Mesendoderm (in vitro differentiated cells): ENCODE measurements at regions not wholly inside any gene's neighbourhood (a gene's known extent, or its start where the extent isn't known, plus 50 kb on each side); places are given as distances from the start of the nearest gene placed in this dataset.
"Not testable (repeated sequence)": the region's sequence is repeated elsewhere in the genome, so short reads cannot be mapped to it uniquely, and the experiment has no call there.

ENCODE experiments used
- DNase-seq: peaks from one replicate; pipeline ENCODE4 v3.0.0; 2013
- H2AK5ac ChIP-seq: 2 replicates; pipeline ENCODE4 v1.6.1; 2013; ENCODE audit warnings: low read length, inconsistent platforms
- H2BK120ac ChIP-seq: 2 replicates; pipeline ENCODE4 v1.6.1; 2013; ENCODE audit warnings: low read depth, mild to moderate bottlenecking, low read length, moderate library complexity, mixed read lengths
- H2BK15ac ChIP-seq: replicated peaks from 2 replicates; pipeline ENCODE4 v1.6.1; 2013; ENCODE audit warnings: low read depth, mild to moderate bottlenecking, moderate library complexity
- H2BK5ac ChIP-seq: 2 replicates; pipeline ENCODE4 v1.6.1; 2013; ENCODE audit warnings: low read length, inconsistent platforms
- H3K18ac ChIP-seq: 2 replicates; pipeline ENCODE4 v1.6.1; 2013; ENCODE audit warnings: mild to moderate bottlenecking, low read length, mixed read lengths
- H3K23ac ChIP-seq: one replicate; pipeline ENCODE4 v1.6.1; 2013; ENCODE audit warnings: low read length
- H3K27ac ChIP-seq: 2 replicates; pipeline ENCODE4 v1.5.1; 2013; ENCODE audit warnings: low read depth, mild to moderate bottlenecking, inconsistent platforms, low read length, moderate library complexity
- H3K27me3 ChIP-seq: 2 replicates; pipeline ENCODE4 v1.6.1; 2013; ENCODE audit warnings: low read length, control low read depth, mild to moderate bottlenecking, inconsistent platforms; ENCODE audit not compliant: insufficient read depth, poor library complexity
- H3K36me3 ChIP-seq: 2 replicates; pipeline ENCODE4 v1.6.1; 2013; ENCODE audit warnings: low read length, inconsistent platforms; ENCODE audit not compliant: control insufficient read depth, insufficient read depth
- H3K4ac ChIP-seq: one replicate; pipeline ENCODE4 v1.6.1; 2013; ENCODE audit warnings: low read depth, mild to moderate bottlenecking, low read length, moderate library complexity
- H3K4me1 ChIP-seq: 2 replicates; pipeline ENCODE4 v1.6.1; 2013; ENCODE audit warnings: low read depth, low read length, inconsistent platforms; ENCODE audit not compliant: control insufficient read depth
- H3K4me2 ChIP-seq: 2 replicates; pipeline ENCODE4 v1.6.1; 2013; ENCODE audit warnings: low read length
- H3K4me3 ChIP-seq: 2 replicates; pipeline ENCODE4 v1.5.1; 2013; ENCODE audit warnings: mild to moderate bottlenecking, low read length
- H3K56ac ChIP-seq: one replicate; pipeline ENCODE4 v1.6.1; 2013; ENCODE audit warnings: low read length
- H3K79me1 ChIP-seq: 2 replicates; pipeline ENCODE4 v1.6.1; 2013; ENCODE audit warnings: low read length, inconsistent platforms
- H3K79me2 ChIP-seq: 2 replicates; pipeline ENCODE4 v1.6.1; 2013; ENCODE audit warnings: mild to moderate bottlenecking, low read length; ENCODE audit not compliant: control insufficient read depth, insufficient read depth
- H3K9ac ChIP-seq: 2 replicates; pipeline ENCODE4 v1.6.1; 2013; ENCODE audit warnings: low read length, inconsistent platforms
- H4K5ac ChIP-seq: one replicate; pipeline ENCODE4 v1.6.1; 2013; ENCODE audit warnings: low read length
- H4K8ac ChIP-seq: one replicate; pipeline ENCODE4 v1.6.1; 2013; ENCODE audit warnings: low read depth, mild to moderate bottlenecking, control low read depth, low read length, moderate library complexity
- WGBS: extraction: QIAGEN DNeasy Blood & Tissue Kit; methylation state at CpG from one replicate; pipeline ENCODE4 v1.1.7; 2013; ENCODE audit warnings: low lambda C conversion rate, missing lambda C conversion rate; ENCODE audit not compliant: insufficient coverage; ENCODE audit errors: extremely low coverage; 5-methylcytosine and 5-hydroxymethylcytosine counted together

DNA sequence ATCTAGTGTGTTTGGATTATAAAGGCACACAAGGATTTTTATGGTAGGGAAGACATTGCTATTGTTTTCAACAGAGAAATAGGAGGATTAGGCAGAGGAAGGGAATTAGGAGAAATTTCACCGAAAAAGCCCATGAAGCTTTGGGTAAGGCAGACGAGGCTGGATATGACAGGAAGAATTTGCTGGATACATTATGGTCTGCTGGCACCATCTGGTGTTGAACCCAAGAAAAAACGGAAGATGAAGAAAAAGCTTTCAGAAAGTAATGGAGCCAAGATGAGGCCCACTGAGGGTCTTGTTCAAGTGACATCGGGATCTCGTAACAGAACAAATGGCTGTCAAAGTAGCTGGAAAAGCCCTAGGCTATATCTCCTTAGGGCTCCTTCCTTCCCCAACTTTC is 56.5 kb downstream of the OR2J2 start:
- peak; percentile 25 for DNase-seq
- no peaks in the 10 kb centered on the region for H3K36me3 ChIP-seq
- WGBS = no CpG with 5 or more reads among the region's 5 CpGs

GRCh38 chr6:29230666-29231065 is 60.0 kb downstream of the OR2J2 start:
- Histone ChIP-seq H2BK5ac (no peak overlapping the region), H3K27ac (no peak overlapping the region), H2BK15ac (no peak overlapping the region), H3K9ac (no peak overlapping the region), H3K27me3 (no peaks in the 10 kb centered on the region), H2BK120ac (no peak overlapping the region), H3K56ac (no peak overlapping the region), H3K4me3 (no peak overlapping the region), H3K18ac (no peak overlapping the region), H4K5ac (no peak overlapping the region), H2AK5ac (no peak overlapping the region), H3K4me2 (no peak overlapping the region), H3K36me3 (no peaks in the 10 kb centered on the region), H3K4me1 (peaks cover 4% of the 10 kb centered on the region), H3K4ac (no peak overlapping the region), H3K79me2 (no peaks in the 10 kb centered on the region), H4K8ac (no peak overlapping the region), H3K23ac (no peak overlapping the region), H3K79me1 (no peaks in the 10 kb centered on the region)
- no peak for DNase-seq
- WGBS = no CpG with 5 or more reads among the region's 2 CpGs

More for the DNA sequence above, 56.5 kb downstream of the OR2J2 start:
- no peak overlapping the region for H4K8ac ChIP-seq
- peaks cover 4% of the 10 kb centered on the region for H3K4me1 ChIP-seq
- H3K27me3 ChIP-seq = no peaks in the 10 kb centered on the region
- H3K9ac ChIP-seq = no peak overlapping the region
- H3K4ac ChIP-seq = no peak overlapping the region
- no peak overlapping the region for H2BK120ac ChIP-seq
- no peaks in the 10 kb centered on the region for H3K79me2 ChIP-seq
- H2BK5ac ChIP-seq = no peak overlapping the region
- no peak overlapping the region for H2AK5ac ChIP-seq
- H3K27ac ChIP-seq = no peak overlapping the region
- H2BK15ac ChIP-seq = no peak overlapping the region
- H3K18ac ChIP-seq = no peak overlapping the region
- H3K23ac ChIP-seq = no peak overlapping the region
- no peak overlapping the region for H3K56ac ChIP-seq
- H3K79me1 ChIP-seq = no peaks in the 10 kb centered on the region
- H3K4me2 ChIP-seq = no peak overlapping the region
- no peak overlapping the region for H3K4me3 ChIP-seq
- H4K5ac ChIP-seq = no peak overlapping the region

DNA sequence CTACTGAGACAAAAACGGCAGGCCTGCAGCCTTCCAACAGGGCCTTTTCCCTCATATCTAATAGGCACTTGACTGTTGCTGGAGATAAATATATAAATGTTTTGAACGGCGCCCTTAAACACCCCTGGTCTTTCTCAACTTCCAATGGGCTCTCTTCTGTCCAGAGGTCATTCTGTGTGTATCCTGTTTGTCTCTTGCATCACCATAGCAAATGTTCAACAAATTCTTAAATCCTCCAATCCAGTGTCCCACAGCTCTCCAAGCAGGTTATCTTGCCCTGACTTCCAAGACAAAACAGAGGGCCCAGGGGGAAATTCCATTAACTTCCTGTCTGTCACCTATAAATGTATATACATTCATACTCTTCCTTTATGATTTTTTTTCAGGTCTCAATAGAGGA is 62.0 kb downstream of the OR2J2 start:
- Histone ChIP-seq H3K27me3 (no peaks in the 10 kb centered on the region), H4K8ac (no peak overlapping the region), H2AK5ac (no peak overlapping the region), H2BK15ac (no peak overlapping the region), H3K4me2 (no peak overlapping the region), H3K79me1 (no peaks in the 10 kb centered on the region), H3K18ac (no peak overlapping the region), H3K4me3 (no peak overlapping the region), H3K79me2 (no peaks in the 10 kb centered on the region), H3K27ac (no peak overlapping the region), H3K23ac (no peak overlapping the region), H3K4ac (no peak overlapping the region), H3K56ac (no peak overlapping the region), H3K4me1 (no peaks in the 10 kb centered on the region), H2BK5ac (no peak overlapping the region), H3K36me3 (no peaks in the 10 kb centered on the region), H2BK120ac (no peak overlapping the region), H4K5ac (no peak overlapping the region), H3K9ac (no peak overlapping the region)
- WGBS = no CpG with 5 or more reads among the region's 3 CpGs
- peak; percentile 57 for DNase-seq

GRCh38 chr6:29236060-29236459 is 65.4 kb downstream of the OR2J2 start:
- H3K23ac ChIP-seq = no peak overlapping the region
- no peak for DNase-seq
- no CpG with 5 or more reads among the region's 5 CpGs for WGBS

DNA sequence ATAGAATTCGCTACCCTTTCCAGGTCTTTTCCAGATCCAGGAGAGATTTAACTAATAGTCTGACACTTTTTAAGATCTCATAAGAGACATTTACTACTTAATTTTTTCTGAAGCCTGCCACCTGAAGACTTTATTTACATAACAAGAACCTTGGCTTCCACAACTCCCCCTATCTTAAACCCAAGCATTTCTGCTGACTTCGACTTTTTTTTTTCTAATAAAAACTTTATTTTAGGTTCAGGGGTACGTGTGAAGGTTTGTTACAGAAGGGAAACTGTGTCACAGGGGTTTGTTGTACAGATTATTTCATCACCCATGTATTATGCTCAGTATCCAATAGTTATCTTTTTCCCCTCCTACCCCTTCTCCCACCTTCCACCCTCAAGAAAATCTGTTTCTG is 64.9 kb upstream of the OR14J1 start:
- no peak overlapping the region for H3K23ac ChIP-seq
- H3K79me2 ChIP-seq = no peaks in the 10 kb centered on the region
- WGBS = no CpG with 5 or more reads among the region's 3 CpGs

More at GRCh38 chr6:29236060-29236459, 65.4 kb downstream of the OR2J2 start:
- Histone ChIP-seq H3K27me3 (no peaks in the 10 kb centered on the region), H3K9ac (no peak overlapping the region), H3K4me1 (no peaks in the 10 kb centered on the region), H2BK15ac (no peak overlapping the region), H3K18ac (no peak overlapping the region), H3K79me1 (no peaks in the 10 kb centered on the region), H4K8ac (no peak overlapping the region), H3K4me2 (no peak overlapping the region), H3K36me3 (no peaks in the 10 kb centered on the region), H2BK5ac (no peak overlapping the region), H2BK120ac (peak overlapping the region; percentile 10), H2AK5ac (no peak overlapping the region), H4K5ac (no peak overlapping the region), H3K4me3 (no peak overlapping the region), H3K4ac (no peak overlapping the region), H3K79me2 (no peaks in the 10 kb centered on the region), H3K56ac (no peak overlapping the region), H3K27ac (no peak overlapping the region)

DNA sequence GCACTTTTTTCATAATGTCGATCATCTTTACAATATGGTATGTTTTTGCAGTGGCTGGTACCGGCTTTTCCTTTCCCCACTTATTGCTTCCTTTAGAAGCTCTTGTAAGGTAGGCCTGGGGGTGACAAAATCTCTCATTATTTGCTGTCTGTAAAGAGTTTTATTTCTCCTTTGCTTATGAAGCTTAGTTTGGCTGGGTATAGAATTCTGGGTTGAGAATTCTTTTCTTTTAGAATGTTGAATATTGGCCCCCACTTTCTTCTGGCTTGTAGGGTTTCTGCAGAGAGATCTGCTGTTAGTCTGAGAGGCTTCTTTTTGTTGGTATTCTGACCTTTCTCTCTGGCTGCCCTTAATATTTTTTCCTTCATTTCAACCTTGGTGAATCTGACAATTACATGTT is 58.5 kb upstream of the OR14J1 start:
- H3K27me3 ChIP-seq, H3K9ac ChIP-seq, H3K4ac ChIP-seq, H3K79me1 ChIP-seq, H3K18ac ChIP-seq, H4K5ac ChIP-seq, H3K56ac ChIP-seq, H3K79me2 ChIP-seq, H2AK5ac ChIP-seq, H3K4me3 ChIP-seq, H2BK120ac ChIP-seq, H3K4me1 ChIP-seq, H3K4me2 ChIP-seq, H4K8ac ChIP-seq, H3K36me3 ChIP-seq, H2BK15ac ChIP-seq, H2BK5ac ChIP-seq, DNase-seq, H3K23ac ChIP-seq, H3K27ac ChIP-seq: not testable (repeated sequence)
- WGBS = no CpG with 5 or more reads among the region's 2 CpGs

More for the DNA sequence above, 64.9 kb upstream of the OR14J1 start:
- no peaks in the 10 kb centered on the region for H3K27me3 ChIP-seq
- H2AK5ac ChIP-seq = no peak overlapping the region
- no peaks in the 10 kb centered on the region for H3K36me3 ChIP-seq
- H4K8ac ChIP-seq = no peak overlapping the region
- H2BK5ac ChIP-seq = no peak overlapping the region
- H3K18ac ChIP-seq = no peak overlapping the region
- no peak overlapping the region for H3K4me3 ChIP-seq
- H3K9ac ChIP-seq = no peak overlapping the region
- no peak for DNase-seq
- H2BK15ac ChIP-seq = no peak overlapping the region
- no peak overlapping the region for H3K56ac ChIP-seq
- H3K4me2 ChIP-seq = no peak overlapping the region
- H2BK120ac ChIP-seq = no peak overlapping the region
- H3K4me1 ChIP-seq = no peaks in the 10 kb centered on the region
- H3K79me1 ChIP-seq = no peaks in the 10 kb centered on the region
- H3K27ac ChIP-seq = no peak overlapping the region
- no peak overlapping the region for H4K5ac ChIP-seq
- no peak overlapping the region for H3K4ac ChIP-seq
